WTC11 (cell line): ENCODE measurements at regions not wholly inside any gene's neighbourhood (a gene's known extent, or its start where the extent isn't known, plus 50 kb on each side); places are given as distances from the start of the nearest gene placed in this dataset.

Experiments
- ATAC-seq: fragments of 200-7000 bp; cut with Tn5 transposase; 2 replicates; pipeline ENCODE4 v1.10.0; 2021; ENCODE audit warnings: mild to moderate bottlenecking, moderate library complexity
- CTCF ChIA-PET: fragments of 300-600 bp; sonication (Branson Sonifier 250); formaldehyde crosslinking; loops from one replicate; lab custom pipeline; 2021; ENCODE audit warnings: antibody characterized with exemption; lab: Charles Lee
- POLR2A ChIA-PET: fragments of 350-600 bp; sonication (Branson Sonifier 250); formaldehyde crosslinking; loops from one replicate; lab custom pipeline; 2021; ENCODE audit warnings: antibody characterized with exemption; lab: Charles Lee
- DNase-seq: peaks from one replicate; pipeline ENCODE4 v3.0.0; 2021; ENCODE audit warnings: low spot score
- H3K27ac Mint-ChIP-seq: 2 replicates; pipeline ENCODE4 v1.8.0; 2021; ENCODE audit warnings: mixed read lengths
- H3K27me3 Mint-ChIP-seq: 2 replicates; pipeline ENCODE4 v1.8.0; 2021; ENCODE audit warnings: low read depth, mild to moderate bottlenecking, moderate library complexity, mixed read lengths
- H3K36me3 Mint-ChIP-seq: 2 replicates; pipeline ENCODE4 v1.8.0; 2021; ENCODE audit warnings: mixed read lengths
- H3K4me1 Mint-ChIP-seq: 2 replicates; pipeline ENCODE4 v1.8.0; 2022; ENCODE audit warnings: mixed read lengths
- H3K4me3 Mint-ChIP-seq: 2 replicates; pipeline ENCODE4 v1.8.0; 2021; ENCODE audit warnings: mild to moderate bottlenecking, moderate library complexity, mixed read lengths
- H3K9me3 Mint-ChIP-seq: 2 replicates; pipeline ENCODE4 v1.8.0; 2021; ENCODE audit warnings: mixed read lengths
- ATF2 ChIP-seq: sonication (generic); formaldehyde crosslinking; IDR thresholded peaks from 2 replicates; pipeline ENCODE4 v1.8.1; 2022; ENCODE audit warnings: low read depth, missing genetic modification reagents, borderline replicate concordance
- ATF3 ChIP-seq: sonication (generic); formaldehyde crosslinking; conservative IDR thresholded peaks from 2 replicates; pipeline ENCODE4 v1.8.1; 2022; ENCODE audit warnings: mild to moderate bottlenecking, missing genetic modification reagents
- CREB1 ChIP-seq: sonication (generic); formaldehyde crosslinking; IDR thresholded peaks from 2 replicates; pipeline ENCODE4 v1.8.0; 2023; ENCODE audit warnings: mild to moderate bottlenecking, missing genetic modification reagents
- CREM ChIP-seq: sonication (generic); formaldehyde crosslinking; IDR thresholded peaks from 2 replicates; pipeline ENCODE4 v1.8.1; 2022; ENCODE audit warnings: mild to moderate bottlenecking, missing genetic modification reagents, moderate library complexity
- E2F1 ChIP-seq: sonication (generic); formaldehyde crosslinking; IDR thresholded peaks from 2 replicates; pipeline ENCODE4 v1.8.0; 2022; ENCODE audit warnings: mild to moderate bottlenecking, missing genetic modification reagents
- ELF4 ChIP-seq: sonication (generic); formaldehyde crosslinking; IDR thresholded peaks from 2 replicates; pipeline ENCODE4 v1.8.1; 2022; ENCODE audit warnings: low read depth, mild to moderate bottlenecking, moderate library complexity, missing genetic modification reagents
- ETV6 ChIP-seq: sonication (generic); formaldehyde crosslinking; IDR thresholded peaks from 2 replicates; pipeline ENCODE4 v1.8.1; 2022; ENCODE audit warnings: mild to moderate bottlenecking, missing genetic modification reagents
- GTF2I ChIP-seq: fragments of 250-450 bp; sonication (Bioruptor Pico); conservative IDR thresholded peaks from 2 replicates; pipeline ENCODE4 v1.4.0; 2021; ENCODE audit warnings: mild to moderate bottlenecking
- HMGXB4 ChIP-seq: sonication (generic); formaldehyde crosslinking; IDR thresholded peaks from 2 replicates; pipeline ENCODE4 v1.8.1; 2023; ENCODE audit warnings: mild to moderate bottlenecking, moderate library complexity, missing genetic modification reagents
- IRF2 ChIP-seq: sonication (generic); formaldehyde crosslinking; IDR thresholded peaks from 2 replicates; pipeline ENCODE4 v1.8.0; 2022; ENCODE audit warnings: low read depth, missing genetic modification reagents, borderline replicate concordance
- JAZF1 ChIP-seq: fragments of 250-450 bp; sonication (Bioruptor Pico); IDR thresholded peaks from 2 replicates; pipeline ENCODE4 v1.9.0; 2021; ENCODE audit warnings: moderate library complexity, mild to moderate bottlenecking, inconsistent platforms
- JUN ChIP-seq: sonication (generic); formaldehyde crosslinking; IDR thresholded peaks from 2 replicates; pipeline ENCODE4 v1.8.0; 2023; ENCODE audit warnings: mild to moderate bottlenecking, missing genetic modification reagents
- KAT7 ChIP-seq: sonication (generic); formaldehyde crosslinking; IDR thresholded peaks from 2 replicates; pipeline ENCODE4 v1.8.1; 2023; ENCODE audit warnings: missing genetic modification reagents, mild to moderate bottlenecking, borderline replicate concordance
- MXD4 ChIP-seq: fragments of 250-450 bp; sonication (Bioruptor Pico); IDR thresholded peaks from 2 replicates; pipeline ENCODE4 v1.8.0; 2021; ENCODE audit warnings: mild to moderate bottlenecking, moderate library complexity, borderline replicate concordance
- MYBL2 ChIP-seq: sonication (generic); formaldehyde crosslinking; IDR thresholded peaks from 2 replicates; pipeline ENCODE4 v1.8.1; 2023; ENCODE audit warnings: mild to moderate bottlenecking, moderate library complexity, missing genetic modification reagents
- NFE2L1 ChIP-seq: sonication (generic); formaldehyde crosslinking; IDR thresholded peaks from 2 replicates; pipeline ENCODE4 v1.8.1; 2023; ENCODE audit warnings: missing genetic modification reagents
- NFYB ChIP-seq: sonication (generic); formaldehyde crosslinking; conservative IDR thresholded peaks from 2 replicates; pipeline ENCODE4 v1.8.0; 2022; ENCODE audit warnings: low read depth, missing genetic modification reagents
- PRDM15 ChIP-seq: sonication (generic); formaldehyde crosslinking; IDR thresholded peaks from 2 replicates; pipeline ENCODE4 v1.8.0; 2022; ENCODE audit warnings: missing genetic modification reagents
- PRRX2 ChIP-seq: fragments of 250-450 bp; sonication (Bioruptor Pico); IDR thresholded peaks from 2 replicates; pipeline ENCODE4 v1.8.0; 2021; ENCODE audit warnings: mild to moderate bottlenecking
- SMAD4 ChIP-seq: sonication (generic); formaldehyde crosslinking; IDR thresholded peaks from 2 replicates; pipeline ENCODE4 v1.8.0; 2022; ENCODE audit warnings: mild to moderate bottlenecking, missing genetic modification reagents
- SP1 ChIP-seq: sonication (generic); formaldehyde crosslinking; conservative IDR thresholded peaks from 2 replicates; pipeline ENCODE4 v1.8.1; 2022; ENCODE audit warnings: missing genetic modification reagents
- TCF7 ChIP-seq: sonication (generic); formaldehyde crosslinking; IDR thresholded peaks from 2 replicates; pipeline ENCODE4 v1.8.0; 2022; ENCODE audit warnings: mild to moderate bottlenecking, low read depth, missing genetic modification reagents, moderate library complexity
- TEAD4 ChIP-seq: sonication (generic); formaldehyde crosslinking; IDR thresholded peaks from 2 replicates; pipeline ENCODE4 v1.8.0; 2022; ENCODE audit warnings: mild to moderate bottlenecking, missing genetic modification reagents
- TP53 ChIP-seq: sonication (generic); formaldehyde crosslinking; IDR thresholded peaks from 2 replicates; pipeline ENCODE4 v1.8.1; 2023; ENCODE audit warnings: mild to moderate bottlenecking, missing genetic modification reagents
- ZBTB21 ChIP-seq: sonication (generic); formaldehyde crosslinking; IDR thresholded peaks from 2 replicates; pipeline ENCODE4 v1.8.1; 2023; ENCODE audit warnings: mild to moderate bottlenecking, missing genetic modification reagents, borderline replicate concordance
- ZBTB43 ChIP-seq: sonication (generic); formaldehyde crosslinking; IDR thresholded peaks from 2 replicates; pipeline ENCODE4 v1.8.1; 2023; ENCODE audit warnings: mild to moderate bottlenecking, missing genetic modification reagents
- ZMAT4 ChIP-seq: fragments of 250-450 bp; sonication (Bioruptor Pico); IDR thresholded peaks from 2 replicates; pipeline ENCODE4 v1.9.0; 2021; ENCODE audit warnings: mild to moderate bottlenecking
- ZNF232 ChIP-seq: sonication (generic); formaldehyde crosslinking; IDR thresholded peaks from 2 replicates; pipeline ENCODE4 v1.8.0; 2022; ENCODE audit warnings: mild to moderate bottlenecking, missing genetic modification reagents

- ATAC-seq, result no peak
- no peak overlapping the region for H3K27ac Mint-ChIP-seq
- CTCF ChIA-PET, result interaction anchor here (1.1 kb wide), 1 partner anchor 189 kb away, joined by 3 read pairs; no protein-coding TSS in a partner anchor
- peaks cover 60% of the 10 kb centered on the region for H3K27me3 Mint-ChIP-seq
- TF ChIP-seq ATF2 (CRISPR knock-in tag), result no peak
- no peak for TF ChIP-seq NFYB (CRISPR knock-in tag)
- no peak for TF ChIP-seq IRF2
- TF ChIP-seq NFE2L1 (CRISPR knock-in tag), result no peak
- no peak for TF ChIP-seq E2F1 (CRISPR knock-in tag)
- no peak for TF ChIP-seq TEAD4 (CRISPR knock-in tag)
- no peak for TF ChIP-seq ZBTB43 (CRISPR knock-in tag)
- TF ChIP-seq PRDM15 (CRISPR knock-in tag), result no peak
- TF ChIP-seq SP1 (CRISPR knock-in tag), result no peak
- TF ChIP-seq ZNF232 (CRISPR knock-in tag), result no peak
- TF ChIP-seq ATF3 (CRISPR knock-in tag), result no peak
- TF ChIP-seq HMGXB4, result no peak
- TF ChIP-seq TP53, result no peak
- no peak for TF ChIP-seq ZMAT4 (CRISPR knock-in tag)
- TF ChIP-seq MYBL2 (CRISPR knock-in tag), result no peak
- no peak for TF ChIP-seq JAZF1 (CRISPR knock-in tag)
- no peak overlapping the region for H3K4me3 Mint-ChIP-seq
- POLR2A ChIA-PET, result no interaction called here
- DNase-seq, result no peak
- peaks cover 10% of the 10 kb centered on the region; the same call in 1 of the 2 replicates for H3K36me3 Mint-ChIP-seq
- H3K4me1 Mint-ChIP-seq, result peaks cover 23% of the 10 kb centered on the region
- peaks cover 27% of the 10 kb centered on the region for H3K9me3 Mint-ChIP-seq
These were observed 464.8 kb upstream of the CDH4 start for GRCh38 chr20:60787276-60787675.

- ATAC-seq (no peak), DNase-seq (no peak)
- no peak overlapping the region for H3K27ac Mint-ChIP-seq
- peaks cover 27% of the 10 kb centered on the region for H3K9me3 Mint-ChIP-seq
- POLR2A ChIA-PET, result interaction anchor here (0.6 kb wide), 2 partner anchors 495 to 576 kb away, joined by 3 to 4 read pairs; no protein-coding TSS in a partner anchor
- CTCF ChIA-PET, result interaction anchor here (1.1 kb wide), 1 partner anchor 188 kb away, joined by 3 read pairs; no protein-coding TSS in a partner anchor
- H3K4me1 Mint-ChIP-seq, result peaks cover 23% of the 10 kb centered on the region
- peaks cover 10% of the 10 kb centered on the region; the same call in 1 of the 2 replicates for H3K36me3 Mint-ChIP-seq
- H3K4me3 Mint-ChIP-seq, result no peak overlapping the region
- peaks cover 65% of the 10 kb centered on the region for H3K27me3 Mint-ChIP-seq
- no peak for TF ChIP-seq CREM (CRISPR knock-in tag)
- TF ChIP-seq TCF7 (CRISPR knock-in tag), result no peak
- no peak for TF ChIP-seq KAT7 (CRISPR knock-in tag)
- TF ChIP-seq ETV6 (CRISPR knock-in tag), result no peak
- TF ChIP-seq ATF3 (CRISPR knock-in tag), result no peak
- no peak for TF ChIP-seq ZBTB21 (CRISPR knock-in tag)
- no peak for TF ChIP-seq SMAD4 (CRISPR knock-in tag)
- TF ChIP-seq MXD4 (CRISPR knock-in tag), result no peak
- no peak for TF ChIP-seq ELF4 (CRISPR knock-in tag)
- no peak for TF ChIP-seq CREB1 (CRISPR knock-in tag)
- TF ChIP-seq PRRX2 (CRISPR knock-in tag), result no peak
- TF ChIP-seq JUN, result no peak
- no peak for TF ChIP-seq GTF2I (CRISPR knock-in tag)
These were observed 464.0 kb upstream of the CDH4 start for GRCh38 chr20:60788070-60788469.
